GM19463 (cell line): ENCODE measurements at regions not wholly inside any gene's neighbourhood (a gene's known extent, or its start where the extent isn't known, plus 50 kb on each side); places are given as distances from the start of the nearest gene placed in this dataset.
"Not testable (repeated sequence)": the region's sequence is repeated elsewhere in the genome, so short reads cannot be mapped to it uniquely, and the experiment has no call there.

ENCODE experiments used
- ATAC-seq: cut with Tn5 transposase; IDR thresholded peaks from one replicate; pipeline ENCODE4 v1.9.1; 2021; ENCODE audit warnings: mild to moderate bottlenecking, moderate library complexity; ENCODE audit not compliant: unreplicated experiment

DNA sequence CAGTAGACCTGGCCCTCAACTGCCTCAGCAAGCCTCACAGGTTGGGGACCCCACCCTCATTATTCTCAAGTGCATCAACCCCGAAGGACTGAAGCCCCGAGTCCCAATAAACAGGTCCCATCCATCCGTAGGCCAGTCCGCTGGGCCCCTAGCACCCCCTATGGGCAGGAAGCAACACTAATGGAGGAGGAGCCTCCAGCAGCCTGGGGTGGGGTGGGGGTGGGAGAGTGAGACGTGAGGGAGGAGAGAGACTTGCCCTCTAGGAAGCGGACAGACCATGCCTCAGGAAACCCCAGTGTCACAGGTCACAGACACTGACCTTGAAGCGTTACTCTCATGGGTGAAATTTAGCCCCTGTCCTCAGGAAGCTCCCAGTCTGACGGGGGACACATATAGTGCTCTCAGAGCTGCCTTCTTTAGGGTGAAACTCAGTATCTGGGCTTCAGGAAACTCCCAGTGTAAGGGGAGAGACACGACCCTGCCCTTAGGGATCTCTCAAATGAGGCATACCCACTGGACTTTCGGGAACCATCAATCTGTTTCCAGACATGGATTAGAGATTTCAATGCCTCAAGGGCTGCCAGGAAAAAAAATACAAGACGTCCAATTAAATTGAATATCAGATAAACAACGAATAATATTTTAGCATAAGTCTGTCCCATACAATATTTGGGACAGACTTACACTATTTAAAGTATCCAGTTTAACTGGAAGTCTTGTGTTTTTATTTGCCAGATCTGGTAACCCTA, 125.8 kb downstream of the MRPL14 start:
- peak; percentile 28 for ATAC-seq

GRCh38 chr6:44000164-44000842, 126.9 kb downstream of the MRPL14 start:
- ATAC-seq, result peak; percentile 60

DNA sequence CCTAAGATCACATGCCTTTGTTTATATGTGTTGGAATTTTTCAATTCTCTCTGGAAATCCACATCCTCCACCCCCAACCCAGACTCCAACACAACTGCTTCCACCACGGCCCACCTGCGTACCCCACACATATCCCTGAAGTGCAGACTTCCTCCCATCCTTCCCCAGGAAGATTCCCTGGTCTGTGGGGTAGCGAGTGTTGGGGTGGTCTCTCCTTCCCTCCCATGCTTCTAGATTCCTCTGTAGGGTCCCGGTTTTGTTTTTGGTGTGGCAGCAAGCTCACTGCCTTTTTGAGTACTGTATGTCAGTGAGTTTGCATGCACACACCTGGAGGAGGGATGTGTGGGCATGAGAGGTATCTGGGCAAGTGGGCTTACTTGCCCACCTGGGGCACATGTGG, 127.6 kb downstream of the MRPL14 start:
- ATAC-seq, result no peak

GRCh38 chr6:43998592-43999243, 128.5 kb downstream of the MRPL14 start:
- ATAC-seq, result not testable (repeated sequence)

GRCh38 chr6:43997990-43998585, 129.2 kb downstream of the MRPL14 start:
- not testable (repeated sequence) for ATAC-seq

GRCh38 chr6:43997345-43997677, 129.9 kb downstream of the MRPL14 start:
- no peak for ATAC-seq

- ATAC-seq, result no peak
These were observed 130.5 kb downstream of the MRPL14 start for GRCh38 chr6:43996618-43997344.

- no peak for ATAC-seq
These were observed 132.1 kb downstream of the MRPL14 start for GRCh38 chr6:43995137-43995536.

- no peak for ATAC-seq
These were observed 133.2 kb downstream of the MRPL14 start for GRCh38 chr6:43993881-43994523.

- ATAC-seq, result no peak
These were observed 134.2 kb downstream of the MRPL14 start for GRCh38 chr6:43992783-43993644.

- no peak for ATAC-seq
These were observed 135.1 kb downstream of the MRPL14 start for GRCh38 chr6:43992126-43992663.

- ATAC-seq, result no peak
These were observed 136.3 kb downstream of the MRPL14 start for GRCh38 chr6:43990627-43991619.

DNA sequence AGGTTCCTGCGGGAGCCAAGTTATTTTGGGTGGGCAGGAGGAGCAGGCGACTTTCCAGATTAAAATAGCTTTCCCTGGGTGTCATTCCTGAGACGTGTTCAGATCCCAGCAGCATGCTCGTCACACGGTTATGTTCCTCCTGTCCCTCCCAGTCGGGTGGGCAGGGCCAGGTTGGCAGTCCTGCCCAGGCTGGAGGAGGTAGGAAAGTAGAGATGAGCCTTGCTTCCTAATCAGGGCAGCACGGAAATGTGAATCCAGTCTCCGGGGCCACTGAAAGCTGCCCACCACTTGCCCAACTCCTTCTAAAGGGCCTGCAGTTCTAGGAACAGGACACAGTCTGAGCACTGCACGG, 137.0 kb downstream of the MRPL14 start:
- no peak for ATAC-seq

DNA sequence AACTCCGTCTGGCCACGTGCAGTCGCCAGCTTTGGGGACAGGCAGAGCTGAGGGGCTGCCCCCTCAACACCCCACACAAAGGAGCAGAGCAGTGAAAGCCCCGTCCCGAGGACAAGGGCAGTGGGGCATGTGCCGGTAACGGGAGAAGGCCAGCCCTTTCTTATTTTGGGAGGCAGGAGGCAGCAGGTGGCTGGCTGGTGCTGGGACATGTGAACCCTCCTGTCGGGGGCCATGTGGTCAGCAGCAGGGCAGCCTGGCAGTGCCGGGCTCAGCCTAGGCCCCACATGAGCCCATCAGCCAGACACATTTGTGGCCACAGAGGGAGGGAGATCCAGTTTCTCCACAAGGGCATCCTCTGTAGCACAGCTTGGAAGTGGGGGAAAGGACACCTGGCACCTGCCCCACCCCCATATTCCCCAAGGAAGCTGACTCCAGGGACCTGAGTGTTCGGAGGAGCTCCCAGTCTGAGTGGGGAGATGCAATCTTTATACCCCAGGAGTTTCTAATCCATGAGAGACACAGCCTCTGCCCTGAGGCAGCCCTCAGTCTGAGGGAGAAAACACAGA, 137.6 kb downstream of the MRPL14 start:
- ATAC-seq, result no peak

DNA sequence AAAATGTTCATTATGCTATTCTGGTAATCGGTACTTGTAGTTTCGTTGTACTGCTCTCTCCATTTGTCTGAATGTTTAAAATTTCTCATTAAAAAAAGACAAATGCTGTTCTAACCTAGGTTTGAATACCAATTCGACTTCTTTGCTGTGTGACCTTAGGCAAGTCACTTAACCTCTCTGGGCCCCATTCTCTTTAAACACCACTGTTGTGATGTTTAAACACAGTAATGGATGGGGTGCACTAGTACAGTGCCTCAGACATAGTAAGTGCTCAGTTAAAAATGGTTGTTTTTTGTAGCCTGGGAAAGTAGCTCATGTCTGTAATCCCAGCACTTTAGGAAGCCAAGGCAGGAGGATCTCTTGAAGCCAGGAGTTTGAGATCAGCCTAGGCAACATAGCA, 138.5 kb downstream of the MRPL14 start:
- ATAC-seq, result no peak

GRCh38 chr6:43987838-43988439, 139.3 kb downstream of the MRPL14 start:
- no peak for ATAC-seq

- ATAC-seq, result no peak
These were observed 141.0 kb downstream of the MRPL14 start for GRCh38 chr6:43986177-43986825.
